ENCODE measurements at regions not wholly inside any gene's neighbourhood (a gene's known extent, or its start where the extent isn't known, plus 50 kb on each side); places are given as distances from the start of the nearest gene placed in this dataset.

- intact Hi-C loops (cut with micrococcal nuclease): no loop called here
Measured at GRCh38 chr22:49673048-49673447, 154.6 kb downstream of the BRD1 start.

GRCh38 chr22:49672014-49672516 lies 155.6 kb downstream of the BRD1 start:
- no peaks in the 10 kb centered on the region for H3K4me1 ChIP-seq (ENCODE audit: insufficient read depth, low read length)

More at GRCh38 chr22:49673048-49673447, 154.6 kb downstream of the BRD1 start:
- H3K36me3 ChIP-seq (ENCODE audit: low read depth, low read length): no peaks in the 10 kb centered on the region
- TF ChIP-seq EZH2 (IDR thresholded peaks at IDR 0.05; ENCODE audit: low read length, unreplicated experiment): no peak
- TF ChIP-seq CTCF (conservative IDR thresholded peaks at IDR 0.05; ENCODE audit: low read depth, low read length): no peak
- no peak for TF ChIP-seq EZH2phosphoT487 (IDR thresholded peaks at IDR 0.05; ENCODE audit: borderline replicate concordance, low read length)
- ChIA-PET CTCF (no interaction called here), POLR2A (ENCODE audit: unreplicated experiment) (no interaction called here)
- no peak for ATAC-seq
- H3K4me2 ChIP-seq (ENCODE audit: low read length): no peak overlapping the region
- no peaks in the 10 kb centered on the region for H3K9me3 ChIP-seq (ENCODE audit: low read length)
- BruUV-seq (replicated peaks): no TSS peak
- no peaks in the 10 kb centered on the region for H3F3A ChIP-seq (ENCODE audit: low read length, unreplicated experiment)
- H3K4me3 ChIP-seq (ENCODE audit: low read length): no peak overlapping the region
- H3K79me2 ChIP-seq (ENCODE audit: low read length): no peaks in the 10 kb centered on the region
- H3K4me1 ChIP-seq (ENCODE audit: insufficient read depth, low read length): no peaks in the 10 kb centered on the region
- no peak overlapping the region for H3K9ac ChIP-seq (ENCODE audit: low read length)
- H3K9me2 ChIP-seq (replicated peaks; ENCODE audit: low read length): no peaks in the 10 kb centered on the region
- H3K27ac ChIP-seq (ENCODE audit: low read length): no peak overlapping the region
- H2AFZ ChIP-seq (ENCODE audit: low read length): no peak overlapping the region
- H3K27me3 ChIP-seq (ENCODE audit: low read length): peaks cover 40% of the 10 kb centered on the region
- H4K20me1 ChIP-seq (ENCODE audit: low read length): no peaks in the 10 kb centered on the region
- no peak for DNase-seq

More at GRCh38 chr22:49672014-49672516, 155.6 kb downstream of the BRD1 start:
- no TSS peak for BruUV-seq (replicated peaks)
- Histone ChIP-seq H3K4me3 (ENCODE audit: low read length) (no peak overlapping the region), H3F3A (ENCODE audit: low read length, unreplicated experiment) (no peaks in the 10 kb centered on the region), H3K27ac (ENCODE audit: low read length) (no peak overlapping the region), H3K9me2 (replicated peaks; ENCODE audit: low read length) (no peaks in the 10 kb centered on the region), H3K9me3 (ENCODE audit: low read length) (no peaks in the 10 kb centered on the region), H3K9ac (ENCODE audit: low read length) (no peak overlapping the region), H3K36me3 (ENCODE audit: low read depth, low read length) (no peaks in the 10 kb centered on the region), H3K4me2 (ENCODE audit: low read length) (no peak overlapping the region), H3K79me2 (ENCODE audit: low read length) (no peaks in the 10 kb centered on the region), H4K20me1 (ENCODE audit: low read length) (no peaks in the 10 kb centered on the region), H2AFZ (ENCODE audit: low read length) (no peak overlapping the region), H3K27me3 (ENCODE audit: low read length) (peaks cover 30% of the 10 kb centered on the region)
- ATAC-seq (no peak), DNase-seq (no peak)
- ChIA-PET CTCF (no interaction called here), POLR2A (ENCODE audit: unreplicated experiment) (no interaction called here)
- intact Hi-C loops (cut with micrococcal nuclease): no loop called here
- no peak for TF ChIP-seq EZH2 (IDR thresholded peaks at IDR 0.05; ENCODE audit: low read length, unreplicated experiment)
- TF ChIP-seq EZH2phosphoT487 (IDR thresholded peaks at IDR 0.05; ENCODE audit: borderline replicate concordance, low read length): no peak
- no peak for TF ChIP-seq CTCF (conservative IDR thresholded peaks at IDR 0.05; ENCODE audit: low read depth, low read length)

All from PC-3 (cell line).